DND-41 (cell line): ENCODE measurements at regions not wholly inside any gene's neighbourhood (a gene's known extent, or its start where the extent isn't known, plus 50 kb on each side); places are given as distances from the start of the nearest gene placed in this dataset.

Experiments
- CTCF ChIP-seq: IDR thresholded peaks from 2 replicates; pipeline ENCODE4 v1.5.1; 2012; ENCODE audit warnings: borderline replicate concordance, low read length, moderate library complexity, mild to moderate bottlenecking; ENCODE audit not compliant: poor library complexity, severe bottlenecking; ENCODE audit errors: extremely low read depth
- EZH2 ChIP-seq: IDR thresholded peaks from 3 replicates; pipeline ENCODE4 v1.6.1; 2012; ENCODE audit warnings: borderline replicate concordance, low read depth, mild to moderate bottlenecking, moderate library complexity, low read length, inconsistent platforms; ENCODE audit not compliant: severe bottlenecking

- TF ChIP-seq CTCF (no peak), EZH2 (no peak)
These were observed 183.2 kb downstream of the TMEM161B start for GRCh38 chr5:88085462-88085861.
